Mesenchymal stem cell (in vitro differentiated cells and primary cell): ENCODE measurements at regions not wholly inside any gene's neighbourhood (a gene's known extent, or its start where the extent isn't known, plus 50 kb on each side); places are given as distances from the start of the nearest gene placed in this dataset.

Experiments used
- DNase-seq: peaks from one replicate; pipeline ENCODE4 v3.0.0-alpha.2; 2013
- H2AFZ ChIP-seq: one replicate; pipeline ENCODE4 v1.6.1; 2013; ENCODE audit warnings: low read depth, mild to moderate bottlenecking, control low read depth, inconsistent platforms, low read length, moderate library complexity
- H2AK5ac ChIP-seq: 2 replicates; pipeline ENCODE4 v1.6.1; 2013; ENCODE audit warnings: low read length, moderate library complexity, mild to moderate bottlenecking, inconsistent platforms; ENCODE audit not compliant: severe bottlenecking
- H2BK120ac ChIP-seq: one replicate; pipeline ENCODE4 v1.6.1; 2013; ENCODE audit warnings: low read depth, mild to moderate bottlenecking, inconsistent platforms, low read length, moderate library complexity
- H2BK12ac ChIP-seq, 2 experiments: one replicate each; pipeline ENCODE4 v1.6.1; 2013; ENCODE audit warnings: inconsistent platforms in 2 of 2, low read length in 2 of 2, mild to moderate bottlenecking in 2 of 2, moderate library complexity in 2 of 2, control low read depth in 1 of 2
- H2BK15ac ChIP-seq: one replicate; pipeline ENCODE4 v1.6.1; 2013; ENCODE audit warnings: mild to moderate bottlenecking, low read depth, inconsistent platforms; ENCODE audit not compliant: poor library complexity, severe bottlenecking
- H2BK5ac ChIP-seq: 2 replicates; pipeline ENCODE4 v1.6.1; 2013; ENCODE audit warnings: low read depth, mild to moderate bottlenecking, low read length, control low read depth, inconsistent platforms; ENCODE audit not compliant: poor library complexity, severe bottlenecking
- H3K14ac ChIP-seq, 2 experiments: one replicate each; pipeline ENCODE4 v1.6.1; 2013; ENCODE audit warnings: inconsistent platforms in 2 of 2, low read length in 2 of 2, control low read depth in 1 of 2, mild to moderate bottlenecking in 1 of 2, moderate library complexity in 1 of 2
- H3K18ac ChIP-seq, 2 experiments: one replicate each; pipeline ENCODE4 v1.6.1; 2013; ENCODE audit warnings: inconsistent platforms in 2 of 2, low read length in 2 of 2, control low read depth in 1 of 2, low read depth in 1 of 2, mild to moderate bottlenecking in 1 of 2
- H3K23ac ChIP-seq, 2 experiments: one replicate each; pipeline ENCODE4 v1.6.1; 2013; ENCODE audit warnings: inconsistent platforms in 2 of 2, low read length in 2 of 2, mild to moderate bottlenecking in 2 of 2, moderate library complexity in 2 of 2, control low read depth in 1 of 2
- H3K27ac ChIP-seq: 2 replicates; pipeline ENCODE4 v1.5.1; 2013; ENCODE audit warnings: mild to moderate bottlenecking, moderate library complexity, low read length, control low read depth, inconsistent platforms; ENCODE audit not compliant: poor library complexity, severe bottlenecking
- H3K27me3 ChIP-seq, 2 experiments: 2 replicates each; pipeline versions ENCODE4 v1.6.1 to v1.7.0; 2013; ENCODE audit warnings: low read length in 2 of 2, mild to moderate bottlenecking in 2 of 2, moderate library complexity in 2 of 2, control low read depth in 1 of 2, inconsistent platforms in 1 of 2; ENCODE audit not compliant: control insufficient read depth in 1 of 2, insufficient read depth in 1 of 2
- H3K36me3 ChIP-seq, 2 experiments: 2 replicates each; pipeline versions ENCODE4 v1.6.1 to v1.7.0; 2013; ENCODE audit warnings: low read length in 2 of 2, control low read depth in 1 of 2, inconsistent platforms in 1 of 2, low read depth in 1 of 2, mild to moderate bottlenecking in 1 of 2; ENCODE audit not compliant: insufficient read depth in 2 of 2, control insufficient read depth in 1 of 2
- H3K4ac ChIP-seq, 2 experiments: one replicate each; pipeline ENCODE4 v1.6.1; 2013; ENCODE audit warnings: inconsistent platforms in 2 of 2, low read length in 2 of 2, mild to moderate bottlenecking in 2 of 2, moderate library complexity in 2 of 2, control low read depth in 1 of 2, low read depth in 1 of 2
- H3K4me1 ChIP-seq: 2 replicates; pipeline ENCODE4 v1.6.1; 2013; ENCODE audit warnings: low read depth, low read length, control low read depth; ENCODE audit not compliant: control insufficient read depth, insufficient read depth
- H3K4me2 ChIP-seq: 2 replicates; pipeline ENCODE4 v1.6.1; 2013; ENCODE audit warnings: low read length, mild to moderate bottlenecking, inconsistent platforms; ENCODE audit not compliant: poor library complexity, severe bottlenecking
- H3K4me3 ChIP-seq, 2 experiments: 2 replicates each; pipeline versions ENCODE4 v1.5.1 to v1.7.0; 2013; ENCODE audit warnings: low read length in 2 of 2, mild to moderate bottlenecking in 2 of 2, control low read depth in 1 of 2, low read depth in 1 of 2; ENCODE audit not compliant: insufficient read depth in 1 of 2
- H3K79me1 ChIP-seq: replicated peaks from 2 replicates; pipeline ENCODE4 v1.6.1; 2013; ENCODE audit warnings: mild to moderate bottlenecking, control low read depth, low read length, inconsistent platforms; ENCODE audit not compliant: poor library complexity, severe bottlenecking
- H3K9ac ChIP-seq: 2 replicates; pipeline ENCODE4 v1.7.0; 2013; ENCODE audit warnings: mild to moderate bottlenecking, low read length, moderate library complexity
- H3K9me3 ChIP-seq: 2 replicates; pipeline ENCODE4 v1.7.0; 2013; ENCODE audit warnings: mild to moderate bottlenecking, low read length; ENCODE audit not compliant: control insufficient read depth
- H4K8ac ChIP-seq: one replicate; pipeline ENCODE4 v1.6.1; 2013; ENCODE audit warnings: inconsistent platforms, mild to moderate bottlenecking, low read length, moderate library complexity
- H4K91ac ChIP-seq: one replicate; pipeline ENCODE4 v1.6.1; 2013; ENCODE audit warnings: mild to moderate bottlenecking, low read length, inconsistent platforms
- WGBS: methylation state at CpG from one replicate; pipeline ENCODE4 v1.1.7; 2013; ENCODE audit warnings: mixed read lengths; 5-methylcytosine and 5-hydroxymethylcytosine counted together

DNA sequence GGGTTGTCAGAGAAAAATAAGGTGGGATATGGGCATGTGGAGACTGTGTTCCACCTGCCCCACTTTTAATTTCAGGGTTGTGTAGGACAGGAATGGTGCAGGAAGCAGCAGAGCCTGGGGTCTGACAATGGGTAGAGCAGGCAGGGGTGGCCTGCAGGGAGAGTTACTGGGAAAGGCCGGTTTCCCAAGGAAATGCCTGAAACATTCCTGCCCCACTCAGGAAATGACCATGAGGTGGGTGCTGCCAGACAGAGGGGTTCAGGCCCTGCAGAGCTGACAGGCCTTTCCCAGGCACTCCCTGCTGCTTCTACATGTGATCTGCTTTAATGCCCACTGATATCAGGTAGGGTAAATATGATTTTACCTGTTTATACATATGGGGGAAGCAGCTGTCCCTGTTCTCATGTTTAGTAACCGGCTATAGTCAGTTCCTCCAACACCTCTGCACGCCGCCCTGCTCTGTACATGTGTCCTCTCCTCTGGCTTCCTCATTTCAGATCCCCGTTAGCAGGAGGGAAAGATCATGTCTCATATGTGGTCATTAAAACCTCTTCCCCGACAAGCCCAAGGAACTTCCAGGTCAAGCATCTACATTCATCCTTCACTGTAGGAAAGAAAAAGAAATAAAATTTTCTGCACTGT lies 118.6 kb upstream of the PRSS58 start:
- no peak overlapping the region for H3K4me3 ChIP-seq
- H2BK5ac ChIP-seq, result no peak overlapping the region
- H3K23ac ChIP-seq, result no peak overlapping the region
- H2BK15ac ChIP-seq, result peak overlapping the region; percentile 6
- H2BK120ac ChIP-seq, result no peak overlapping the region
- no peaks in the 10 kb centered on the region for H3K79me1 ChIP-seq
- H2BK12ac ChIP-seq, result no peak overlapping the region
- WGBS, result 66% methylated on average over 5 of the region's 6 CpGs
- H3K18ac ChIP-seq, result no peak overlapping the region
- H2AFZ ChIP-seq, result no peak overlapping the region
- no peaks in the 10 kb centered on the region for H3K27me3 ChIP-seq
- H4K91ac ChIP-seq, result no peak overlapping the region
- no peak overlapping the region for H2AK5ac ChIP-seq
- no peak overlapping the region for H3K14ac ChIP-seq
- no peaks in the 10 kb centered on the region for H3K36me3 ChIP-seq
- H3K4ac ChIP-seq, result no peak overlapping the region
- no peak overlapping the region for H3K4me2 ChIP-seq
- no peak overlapping the region for H4K8ac ChIP-seq
- peaks cover 10% of the 10 kb centered on the region for H3K4me1 ChIP-seq
- no peak for DNase-seq
- H3K9ac ChIP-seq, result no peak overlapping the region
- no peak overlapping the region for H3K27ac ChIP-seq
- H3K9me3 ChIP-seq, result no peaks in the 10 kb centered on the region

DNA sequence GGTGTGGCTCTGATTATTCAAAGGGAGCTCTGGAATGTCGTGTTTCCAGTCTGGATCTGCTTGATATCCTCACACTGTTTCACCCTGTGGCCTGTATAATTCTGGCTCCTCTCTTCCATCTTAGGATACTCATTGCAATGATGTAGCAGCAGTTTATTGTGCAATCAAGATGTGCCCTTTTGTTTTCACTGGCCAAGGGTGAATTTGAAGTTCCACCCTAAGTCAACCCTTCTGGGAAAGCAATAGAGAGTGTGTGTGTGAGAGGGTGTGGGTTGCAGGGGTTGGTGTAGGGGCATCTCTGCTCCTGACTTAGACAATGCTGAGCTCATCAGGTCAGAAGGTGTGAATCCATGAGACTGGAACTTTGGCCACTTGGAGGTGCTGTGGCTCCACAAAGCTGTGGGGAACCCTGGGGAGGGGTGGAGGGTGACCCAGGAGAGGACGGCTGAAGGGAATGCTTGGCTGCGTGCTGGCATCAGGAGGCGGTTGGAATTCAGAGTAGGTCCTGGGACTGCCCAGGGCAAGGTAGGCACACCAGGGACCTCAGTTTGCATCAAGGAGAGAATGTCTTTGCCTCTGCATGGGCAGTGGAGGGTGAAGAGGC lies 118.0 kb upstream of the PRSS58 start:
- Histone ChIP-seq H4K8ac (peak overlapping the region; percentile 39), H3K18ac (peak overlapping the region in 1 of 2 experiments; percentile 43), H3K9ac (no peak overlapping the region), H3K4me3 (no peak overlapping the region), H2BK12ac (no peak overlapping the region), H2BK15ac (peak overlapping the region; percentile 6), H3K79me1 (no peaks in the 10 kb centered on the region), H3K9me3 (no peaks in the 10 kb centered on the region), H3K4me1 (peaks cover 10% of the 10 kb centered on the region), H2AFZ (no peak overlapping the region), H2AK5ac (no peak overlapping the region), H3K4ac (peak overlapping the region in 1 of 2 experiments; percentile 13), H3K27me3 (no peaks in the 10 kb centered on the region), H2BK5ac (no peak overlapping the region), H4K91ac (peak overlapping the region; percentile 31), H3K27ac (no peak overlapping the region), H3K36me3 (no peaks in the 10 kb centered on the region), H3K4me2 (no peak overlapping the region), H3K14ac (no peak overlapping the region), H3K23ac (no peak overlapping the region), H2BK120ac (no peak overlapping the region)
- WGBS, result 64% methylated on average over 4 of the region's 4 CpGs
- peak; percentile 30 for DNase-seq

DNA sequence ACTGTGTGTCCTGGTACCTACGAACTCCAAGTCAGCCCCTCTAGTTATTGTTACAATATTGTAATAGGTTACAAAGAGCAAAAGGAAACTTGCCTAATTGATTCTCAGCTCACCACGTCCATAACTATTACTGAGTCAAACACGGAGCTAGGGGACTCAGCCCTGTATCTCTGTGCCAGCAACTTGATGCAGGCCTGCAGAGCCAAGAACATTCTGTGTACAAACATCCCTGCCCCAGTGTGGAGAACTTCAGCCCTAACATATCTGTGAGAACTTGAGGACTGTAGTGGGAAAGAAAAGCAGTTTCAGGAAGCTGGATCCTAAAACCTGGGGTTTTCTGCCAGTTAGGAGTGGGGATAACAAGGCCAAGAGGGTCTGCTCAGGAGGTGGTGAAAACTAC lies 114.9 kb upstream of the PRSS58 start:
- H3K4me1 ChIP-seq, result peaks cover 10% of the 10 kb centered on the region
- H2BK15ac ChIP-seq, result no peak overlapping the region
- H3K9me3 ChIP-seq, result peaks cover 15% of the 10 kb centered on the region
- no peak overlapping the region for H4K8ac ChIP-seq
- H3K27me3 ChIP-seq, result no peaks in the 10 kb centered on the region
- DNase-seq, result no peak
- no peak overlapping the region for H3K23ac ChIP-seq
- H3K9ac ChIP-seq, result no peak overlapping the region
- H3K27ac ChIP-seq, result no peak overlapping the region
- peak overlapping the region in 1 of 2 experiments; percentile 29 for H2BK12ac ChIP-seq
- no peak overlapping the region for H3K4me2 ChIP-seq
- H2AK5ac ChIP-seq, result no peak overlapping the region
- no peak overlapping the region for H3K14ac ChIP-seq
- no peak overlapping the region for H3K18ac ChIP-seq
- H2BK120ac ChIP-seq, result no peak overlapping the region
- H3K36me3 ChIP-seq, result no peaks in the 10 kb centered on the region
- no peaks in the 10 kb centered on the region for H3K79me1 ChIP-seq
- WGBS, result 60% methylated on average over 2 of the region's 3 CpGs
- H4K91ac ChIP-seq, result no peak overlapping the region
- H2BK5ac ChIP-seq, result no peak overlapping the region
- H3K4me3 ChIP-seq, result no peak overlapping the region
- H2AFZ ChIP-seq, result no peak overlapping the region
- peak overlapping the region in 1 of 2 experiments; percentile 10 for H3K4ac ChIP-seq

DNA sequence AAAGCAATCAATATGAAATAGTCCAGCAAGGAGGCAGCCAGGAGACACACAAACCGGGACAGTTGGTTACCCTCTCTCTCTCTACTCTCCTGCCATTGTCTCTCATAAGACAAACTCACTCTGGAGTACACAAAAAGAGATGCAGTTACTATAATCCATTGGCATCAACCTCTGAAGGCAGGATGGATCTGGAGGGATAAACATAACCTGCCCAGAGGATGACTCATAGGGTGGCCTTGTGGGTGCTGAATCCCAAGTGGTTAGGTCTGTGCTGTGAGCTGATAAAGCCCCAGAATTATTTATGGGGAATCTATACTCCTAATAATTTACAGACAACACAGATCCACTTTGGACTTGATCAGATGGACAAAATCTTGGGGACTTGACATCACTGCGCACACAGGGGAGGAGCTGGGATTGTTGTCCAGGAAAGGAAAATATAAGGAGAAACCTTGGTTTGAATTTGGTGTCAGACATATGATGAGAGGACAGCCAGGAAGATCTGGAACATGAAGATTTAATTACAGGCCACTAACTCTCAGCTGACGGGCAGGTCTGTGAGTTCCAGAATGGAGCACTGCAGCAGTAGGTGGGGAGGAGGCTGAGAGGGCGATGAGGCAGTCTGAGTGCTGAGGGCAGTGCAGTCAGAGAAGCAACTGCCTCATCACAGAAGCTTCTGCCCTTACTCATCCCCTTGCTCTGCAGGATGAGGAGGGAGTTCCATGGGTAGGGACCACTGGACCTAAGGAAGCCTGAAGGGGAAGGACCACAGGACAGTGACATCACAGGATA lies 113.9 kb upstream of the PRSS58 start:
- Histone ChIP-seq H3K9me3 (peaks cover 16% of the 10 kb centered on the region), H3K4me2 (no peak overlapping the region), H3K4me1 (peaks cover 10% of the 10 kb centered on the region), H3K4ac (no peak overlapping the region), H2BK12ac (peak overlapping the region in 1 of 2 experiments; percentile 7), H4K91ac (no peak overlapping the region), H4K8ac (no peak overlapping the region), H3K23ac (no peak overlapping the region), H3K18ac (peak overlapping the region; percentile 11 to 48), H3K36me3 (no peaks in the 10 kb centered on the region), H3K14ac (peak overlapping the region in 1 of 2 experiments; percentile 28), H3K79me1 (no peaks in the 10 kb centered on the region), H3K9ac (no peak overlapping the region), H2AFZ (no peak overlapping the region), H2BK5ac (no peak overlapping the region), H2BK120ac (no peak overlapping the region), H2AK5ac (no peak overlapping the region), H3K27me3 (no peaks in the 10 kb centered on the region), H3K27ac (no peak overlapping the region), H2BK15ac (no peak overlapping the region), H3K4me3 (no peak overlapping the region)
- 92% methylated on average over 4 of the region's 4 CpGs for WGBS
- DNase-seq, result no peak
